OCI-LY1 (cell line): ENCODE measurements at regions not wholly inside any gene's neighbourhood (a gene's known extent, or its start where the extent isn't known, plus 50 kb on each side); places are given as distances from the start of the nearest gene placed in this dataset.

Source experiments
- H2AFZ ChIP-seq: fragments of 200-600 bp; sonication (generic), shearing (Covaris generic); 2 replicates; pipeline ENCODE4 v1.6.0; 2014; ENCODE audit warnings: antibody characterized with exemption, mild to moderate bottlenecking, low read length
- H3F3A ChIP-seq: fragments of 200-600 bp; sonication (generic), shearing (Covaris generic); 2 replicates; pipeline ENCODE4 v1.6.0; 2014; ENCODE audit warnings: mild to moderate bottlenecking, antibody characterized with exemption, low read length, moderate library complexity; ENCODE audit not compliant: insufficient read depth
- H3K27ac ChIP-seq: fragments of 200-600 bp; sonication (generic); 2 replicates; pipeline ENCODE4 v1.5.1; 2014; ENCODE audit warnings: low read length, mixed run types, mild to moderate bottlenecking, low read depth; ENCODE audit not compliant: poor library complexity, severe bottlenecking
- H3K27me3 ChIP-seq: fragments of 200-600 bp; sonication (generic); 2 replicates; pipeline ENCODE4 v1.6.0; 2014; ENCODE audit warnings: antibody characterized with exemption, mild to moderate bottlenecking, low read length, moderate library complexity; ENCODE audit not compliant: insufficient read depth
- H3K36me3 ChIP-seq: fragments of 200-600 bp; sonication (generic); 2 replicates; pipeline ENCODE4 v1.6.1; 2014; ENCODE audit warnings: mild to moderate bottlenecking, antibody characterized with exemption, low read length, moderate library complexity, mixed read lengths; ENCODE audit not compliant: insufficient read depth
- H3K4me1 ChIP-seq: fragments of 200-600 bp; sonication (generic); 2 replicates; pipeline ENCODE4 v1.5.1; 2014; ENCODE audit warnings: mild to moderate bottlenecking, low read length, moderate library complexity; ENCODE audit not compliant: insufficient read depth, severe bottlenecking
- H3K4me2 ChIP-seq: fragments of 200-600 bp; sonication (generic), shearing (Covaris generic); 2 replicates; pipeline ENCODE4 v1.6.1; 2014; ENCODE audit warnings: low read length
- H3K4me3 ChIP-seq: fragments of 200-600 bp; sonication (generic); 2 replicates; pipeline ENCODE4 v1.5.1; 2014; ENCODE audit warnings: low read length, low read depth, mild to moderate bottlenecking, mixed read lengths; ENCODE audit not compliant: poor library complexity, severe bottlenecking
- H3K79me2 ChIP-seq: fragments of 200-600 bp; shearing (Covaris generic); 2 replicates; pipeline ENCODE4 v1.6.1; 2016; ENCODE audit warnings: mixed run types, low read length, mixed read lengths; ENCODE audit not compliant: insufficient read depth
- H3K9ac ChIP-seq: fragments of 200-600 bp; sonication (generic), shearing (Covaris generic); 2 replicates; pipeline ENCODE4 v1.6.1; 2014; ENCODE audit warnings: mild to moderate bottlenecking, low read length, mixed read lengths
- H3K9me2 ChIP-seq: fragments of 200-600 bp; sonication (generic), shearing (Covaris generic); 2 replicates; pipeline ENCODE4 v1.6.1; 2014; ENCODE audit warnings: low read depth, mild to moderate bottlenecking, low read length, mixed read lengths
- H3K9me3 ChIP-seq: fragments of 200-600 bp; shearing (Covaris generic); 2 replicates; pipeline ENCODE4 v1.6.1; 2014; ENCODE audit warnings: low read length, mixed read lengths
- H4K20me1 ChIP-seq: fragments of 200-600 bp; sonication (generic), shearing (Covaris generic); 2 replicates; pipeline ENCODE4 v1.6.0; 2016; ENCODE audit warnings: mild to moderate bottlenecking, low read length; ENCODE audit not compliant: insufficient read depth
- EZH2 ChIP-seq: fragments of 200-600 bp; sonication (generic), shearing (Covaris generic); IDR thresholded peaks from 2 replicates; pipeline ENCODE4 v1.8.0; 2017; ENCODE audit warnings: borderline replicate concordance, mixed run types, mild to moderate bottlenecking, antibody characterized with exemption, low read length, moderate library complexity, mixed read lengths
- TF ChIP-seq, protein P1 (sequence below): fragments of 200-600 bp; sonication (generic), shearing (Covaris generic); IDR thresholded peaks from 2 replicates; pipeline ENCODE4 v1.5.1; 2017; ENCODE audit warnings: mild to moderate bottlenecking, antibody characterized with exemption, low read length, moderate library complexity, mixed read lengths

DNA sequence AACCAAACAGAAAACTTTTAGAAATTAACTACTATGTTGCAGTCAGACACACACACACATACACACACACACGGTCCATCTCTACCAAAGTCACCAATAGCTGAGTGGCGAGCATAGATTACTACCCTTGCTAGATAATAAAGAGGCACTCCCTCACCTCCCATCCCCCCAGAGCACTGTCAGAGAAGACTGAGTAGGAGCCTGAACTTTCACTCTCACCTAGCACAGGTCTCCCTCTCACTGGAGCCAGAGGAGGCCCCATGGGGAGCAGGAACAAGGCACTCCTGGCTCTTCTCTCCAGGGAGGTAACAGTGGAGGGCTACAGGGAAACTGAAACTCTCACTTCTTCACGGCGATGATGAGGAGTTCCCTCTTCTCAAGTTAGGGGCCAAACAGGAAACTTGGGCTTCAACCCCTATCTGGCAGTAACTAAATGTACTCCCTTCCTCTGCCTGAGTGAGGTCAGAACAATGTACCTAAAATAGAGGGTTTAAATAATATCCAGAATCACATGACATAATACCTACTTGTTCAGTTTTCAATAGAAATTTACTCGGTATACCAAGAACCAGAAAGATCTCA is 975.3 kb upstream of the GBE1 start:
- H3K9me3 ChIP-seq: no peaks in the 10 kb centered on the region
- no peaks in the 10 kb centered on the region for H3K79me2 ChIP-seq
- H3K9ac ChIP-seq: peak overlapping the region; percentile 56
- TF ChIP-seq, protein P1, sequence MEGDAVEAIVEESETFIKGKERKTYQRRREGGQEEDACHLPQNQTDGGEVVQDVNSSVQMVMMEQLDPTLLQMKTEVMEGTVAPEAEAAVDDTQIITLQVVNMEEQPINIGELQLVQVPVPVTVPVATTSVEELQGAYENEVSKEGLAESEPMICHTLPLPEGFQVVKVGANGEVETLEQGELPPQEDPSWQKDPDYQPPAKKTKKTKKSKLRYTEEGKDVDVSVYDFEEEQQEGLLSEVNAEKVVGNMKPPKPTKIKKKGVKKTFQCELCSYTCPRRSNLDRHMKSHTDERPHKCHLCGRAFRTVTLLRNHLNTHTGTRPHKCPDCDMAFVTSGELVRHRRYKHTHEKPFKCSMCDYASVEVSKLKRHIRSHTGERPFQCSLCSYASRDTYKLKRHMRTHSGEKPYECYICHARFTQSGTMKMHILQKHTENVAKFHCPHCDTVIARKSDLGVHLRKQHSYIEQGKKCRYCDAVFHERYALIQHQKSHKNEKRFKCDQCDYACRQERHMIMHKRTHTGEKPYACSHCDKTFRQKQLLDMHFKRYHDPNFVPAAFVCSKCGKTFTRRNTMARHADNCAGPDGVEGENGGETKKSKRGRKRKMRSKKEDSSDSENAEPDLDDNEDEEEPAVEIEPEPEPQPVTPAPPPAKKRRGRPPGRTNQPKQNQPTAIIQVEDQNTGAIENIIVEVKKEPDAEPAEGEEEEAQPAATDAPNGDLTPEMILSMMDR: no peak
- TF ChIP-seq EZH2: no peak
- H3K4me3 ChIP-seq: peak overlapping the region; percentile 58
- no peaks in the 10 kb centered on the region for H3K9me2 ChIP-seq
- H3K27me3 ChIP-seq: no peaks in the 10 kb centered on the region
- peak overlapping the region; percentile 98 for H2AFZ ChIP-seq
- no peaks in the 10 kb centered on the region for H4K20me1 ChIP-seq
- peak overlapping the region; percentile 68 for H3K4me2 ChIP-seq
- peak overlapping the region; percentile 86 for H3K27ac ChIP-seq
- H3K36me3 ChIP-seq: no peaks in the 10 kb centered on the region
- H3F3A ChIP-seq: no peaks in the 10 kb centered on the region
- peaks cover 39% of the 10 kb centered on the region for H3K4me1 ChIP-seq

DNA sequence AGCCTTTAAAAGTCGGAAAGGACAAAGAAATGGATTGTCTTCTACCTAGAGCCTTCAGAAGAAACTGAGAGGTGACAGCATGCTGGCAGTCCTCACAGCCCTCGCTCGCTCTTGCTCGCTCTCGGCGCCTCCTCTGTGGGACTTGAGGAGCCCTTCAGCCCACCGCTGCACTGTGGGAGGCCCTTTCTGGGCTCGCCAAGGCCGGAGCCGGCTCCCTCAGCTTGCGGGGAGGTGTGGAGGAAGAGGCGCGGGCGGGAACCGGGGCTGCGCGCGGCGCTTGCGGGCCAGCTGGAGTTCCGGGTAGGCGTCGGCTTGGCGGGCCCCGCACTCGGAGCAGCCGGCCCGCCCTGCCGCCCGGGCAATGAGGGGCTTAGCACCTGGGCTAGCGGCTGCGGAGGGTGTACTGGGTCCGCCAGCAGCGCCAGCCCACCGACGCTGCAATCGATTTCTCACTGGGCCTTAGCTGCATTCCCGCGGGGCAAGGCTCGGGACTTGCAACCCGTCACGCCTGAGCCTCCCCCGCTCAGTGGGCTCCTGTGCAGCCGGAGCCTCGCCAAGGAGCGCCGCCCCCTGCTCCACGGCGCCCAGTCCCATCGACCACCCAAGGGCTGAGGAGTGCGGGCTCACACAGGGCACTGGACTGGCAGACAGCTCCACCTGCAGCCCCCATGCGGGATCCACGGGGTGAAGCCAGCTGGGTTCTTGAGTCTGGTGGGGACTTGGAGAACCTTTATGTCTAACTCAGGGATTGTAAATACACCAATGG is 953.8 kb upstream of the GBE1 start:
- H3K9ac ChIP-seq: no peak overlapping the region
- H2AFZ ChIP-seq: no peak overlapping the region
- no peaks in the 10 kb centered on the region for H3K9me2 ChIP-seq
- no peak overlapping the region for H3K4me2 ChIP-seq
- TF ChIP-seq EZH2: no peak
- TF ChIP-seq, protein P1: no peak
- no peak overlapping the region for H3K27ac ChIP-seq
- no peaks in the 10 kb centered on the region for H3K79me2 ChIP-seq
- no peaks in the 10 kb centered on the region for H3K27me3 ChIP-seq
- H3F3A ChIP-seq: no peaks in the 10 kb centered on the region
- no peaks in the 10 kb centered on the region for H4K20me1 ChIP-seq
- peaks cover 6% of the 10 kb centered on the region; the same call in 1 of the 2 replicates for H3K9me3 ChIP-seq
- H3K4me1 ChIP-seq: peaks cover 12% of the 10 kb centered on the region
- H3K4me3 ChIP-seq: no peak overlapping the region
- no peaks in the 10 kb centered on the region for H3K36me3 ChIP-seq

DNA sequence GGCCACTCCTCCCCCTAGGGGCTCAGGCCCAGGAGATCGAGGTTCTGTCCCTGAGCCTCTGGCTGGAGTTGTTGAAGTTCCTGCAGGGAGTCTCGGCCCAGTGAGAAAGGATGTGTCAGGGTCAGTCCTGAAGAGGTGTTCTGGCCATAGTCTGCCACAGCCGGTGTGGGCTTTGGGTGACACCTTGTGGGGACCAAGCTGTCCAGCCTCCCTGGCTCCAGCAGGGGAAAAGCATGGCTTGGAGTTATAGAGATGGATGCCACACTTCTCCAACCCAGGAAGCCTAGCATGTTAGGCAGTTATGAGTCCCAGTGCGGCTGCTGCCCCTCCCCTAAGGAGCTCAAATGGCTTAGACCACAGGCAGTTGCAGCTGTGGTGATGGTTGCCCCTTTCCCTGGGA is 945.6 kb upstream of the GBE1 start:
- H3K27ac ChIP-seq: no peak overlapping the region
- no peaks in the 10 kb centered on the region for H3K9me3 ChIP-seq
- no peaks in the 10 kb centered on the region for H3K36me3 ChIP-seq
- H3K4me1 ChIP-seq: peaks cover 6% of the 10 kb centered on the region
- no peak overlapping the region for H3K4me2 ChIP-seq
- no peak overlapping the region for H2AFZ ChIP-seq
- H3K79me2 ChIP-seq: no peaks in the 10 kb centered on the region
- H3K4me3 ChIP-seq: no peak overlapping the region
- TF ChIP-seq EZH2: no peak
- TF ChIP-seq, protein P1: no peak
- no peaks in the 10 kb centered on the region for H4K20me1 ChIP-seq
- H3K9me2 ChIP-seq: no peaks in the 10 kb centered on the region
- H3K27me3 ChIP-seq: no peaks in the 10 kb centered on the region
- no peaks in the 10 kb centered on the region for H3F3A ChIP-seq
- H3K9ac ChIP-seq: no peak overlapping the region
